Spleen (tissue), 11 donors: ENCODE measurements at regions not wholly inside any gene's neighbourhood (a gene's known extent, or its start where the extent isn't known, plus 50 kb on each side); places are given as distances from the start of the nearest gene placed in this dataset.
A peak's percentile ranks its signal among the peaks of the same experiment; 100 is the strongest.
"Not testable (repeated sequence)": the region's sequence is repeated elsewhere in the genome, so short reads cannot be mapped to it uniquely, and the experiment has no call there.

Source experiments
- DNase-seq: peaks from one replicate; pipeline ENCODE4 v3.0.0-alpha.2; 2020
- H3K27ac ChIP-seq, 8 donors: fragments of 200-600 bp; sonication (generic) in 7 of 8; 1 replicate in 4 of 8; 2 replicates in 4 of 8; pipeline versions ENCODE4 v1.5.0 to v1.8.0; 2016 to 2021; ENCODE audit warnings: inconsistent platforms in 4 of 8, mild to moderate bottlenecking in 4 of 8, moderate library complexity in 1 of 8
- H3K27me3 ChIP-seq, 7 donors: fragments of 200-600 bp; sonication (generic) in 6 of 7; replicated peaks in 1 of 7; 1 replicate in 4 of 7; 2 replicates in 3 of 7; pipeline versions ENCODE4 v1.5.0 to v1.8.0; 2016 to 2021; ENCODE audit warnings: inconsistent platforms in 3 of 7, mild to moderate bottlenecking in 1 of 7
- H3K36me3 ChIP-seq, 6 donors: fragments of 200-600 bp; sonication (generic) in 5 of 6; 1 replicate in 4 of 6; 2 replicates in 2 of 6; pipeline versions ENCODE4 v1.5.0 to v1.8.0; 2016 to 2021; ENCODE audit warnings: inconsistent platforms in 2 of 6
- H3K4me1 ChIP-seq, 6 donors: fragments of 200-600 bp; sonication (generic) in 5 of 6; 1 replicate in 3 of 6; 2 replicates in 3 of 6; pipeline versions ENCODE4 v1.5.0 to v1.8.0; 2016 to 2021; ENCODE audit warnings: inconsistent platforms in 3 of 6
- H3K4me3 ChIP-seq, 8 donors: fragments of 200-600 bp; sonication (generic) in 7 of 8; 1 replicate in 4 of 8; 2 replicates in 4 of 8; pipeline versions ENCODE4 v1.5.0 to v1.8.0; 2016 to 2021; ENCODE audit warnings: inconsistent platforms in 4 of 8, mild to moderate bottlenecking in 4 of 8, moderate library complexity in 2 of 8
- H3K9me3 ChIP-seq, 8 donors: fragments of 200-600 bp; sonication (generic) in 7 of 8; 1 replicate in 4 of 8; 2 replicates in 4 of 8; pipeline versions ENCODE4 v1.5.0 to v1.8.0; 2016 to 2021; ENCODE audit warnings: inconsistent platforms in 4 of 8
- POLR2A ChIP-seq, 3 donors: fragments of 450-650 bp; IDR thresholded peaks; one replicate each; pipeline ENCODE4 v1.5.1; 2017; ENCODE audit warnings: antibody characterized with exemption in 3 of 3, mild to moderate bottlenecking in 1 of 3
- POLR2AphosphoS5 ChIP-seq, 3 donors: sonication (generic); formaldehyde crosslinking; IDR thresholded peaks; one replicate each; pipeline ENCODE4 v1.5.1; 2017; ENCODE audit warnings: antibody characterized with exemption in 3 of 3
- WGBS, 5 donors: extraction: QIAGEN DNeasy Blood & Tissue Kit in 3 of 5; methylation state at CpG; one replicate each; pipeline versions ENCODE4 v1.1.5 to v1.1.7; 2013 to 2018; 5-methylcytosine and 5-hydroxymethylcytosine counted together
- intact Hi-C: fragments of 100-400 bp; cut with DNase I; formaldehyde crosslinking; loops from one replicate; pipeline ENCODE4 v1.15.0; 2023; ENCODE audit warnings: low total_unique reads
- TF ChIP-seq, protein P1 (sequence below), 11 experiments: fragments of 200-600 bp in 7 of 11; fragments of 450-650 bp in 4 of 11; sonication (generic) in 4 of 11; IDR thresholded peaks in 8 of 11; conservative IDR thresholded peaks in 3 of 11; 1 replicate in 7 of 11; 2 replicates in 4 of 11; pipeline versions ENCODE4 v1.4.0 to v1.8.0; 2016 to 2021; ENCODE audit warnings: antibody characterized with exemption in 11 of 11, inconsistent platforms in 4 of 11, mild to moderate bottlenecking in 1 of 11
- donor health status: healthy with polysubstance abuse.
- donor health status: DM: no; HTN: no; CAD: no; lungs with moderate emphysema.
- donor health status: DM: no; HTN: no; CAD: no.
- donor health status: Bipolar disorder and iron deficiency.
- donor health status: healthy.
- donor health status: DM: no; HTN: no; CAD: no.
- donor health status: DM: yes; HTN: yes; CAD: no.

DNA sequence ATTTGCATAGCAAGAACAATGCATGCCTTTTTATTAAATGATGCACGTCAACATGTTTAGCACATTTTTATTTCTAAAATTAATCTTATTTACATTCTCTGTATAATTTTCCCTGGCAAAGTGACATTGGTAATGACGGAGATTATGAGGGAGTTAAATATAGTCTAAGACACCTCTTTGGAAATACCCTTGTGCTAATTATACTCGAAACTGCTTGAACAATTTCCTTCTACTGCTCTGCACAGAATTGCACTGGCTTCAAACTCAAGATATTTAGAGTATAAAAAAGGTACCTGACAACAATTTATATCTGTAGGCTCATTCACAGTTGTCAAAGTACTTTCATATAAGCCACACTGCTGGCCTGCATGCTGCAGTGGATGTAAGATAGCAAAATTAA lies 602.7 kb downstream of the NXPH1 start:
- TF ChIP-seq, protein P1, sequence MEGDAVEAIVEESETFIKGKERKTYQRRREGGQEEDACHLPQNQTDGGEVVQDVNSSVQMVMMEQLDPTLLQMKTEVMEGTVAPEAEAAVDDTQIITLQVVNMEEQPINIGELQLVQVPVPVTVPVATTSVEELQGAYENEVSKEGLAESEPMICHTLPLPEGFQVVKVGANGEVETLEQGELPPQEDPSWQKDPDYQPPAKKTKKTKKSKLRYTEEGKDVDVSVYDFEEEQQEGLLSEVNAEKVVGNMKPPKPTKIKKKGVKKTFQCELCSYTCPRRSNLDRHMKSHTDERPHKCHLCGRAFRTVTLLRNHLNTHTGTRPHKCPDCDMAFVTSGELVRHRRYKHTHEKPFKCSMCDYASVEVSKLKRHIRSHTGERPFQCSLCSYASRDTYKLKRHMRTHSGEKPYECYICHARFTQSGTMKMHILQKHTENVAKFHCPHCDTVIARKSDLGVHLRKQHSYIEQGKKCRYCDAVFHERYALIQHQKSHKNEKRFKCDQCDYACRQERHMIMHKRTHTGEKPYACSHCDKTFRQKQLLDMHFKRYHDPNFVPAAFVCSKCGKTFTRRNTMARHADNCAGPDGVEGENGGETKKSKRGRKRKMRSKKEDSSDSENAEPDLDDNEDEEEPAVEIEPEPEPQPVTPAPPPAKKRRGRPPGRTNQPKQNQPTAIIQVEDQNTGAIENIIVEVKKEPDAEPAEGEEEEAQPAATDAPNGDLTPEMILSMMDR (IDR thresholded peaks at IDR 0.05 in 8 of 11, conservative IDR thresholded peaks at IDR 0.05 in 3 of 11): no peak
- TF ChIP-seq POLR2A (IDR thresholded peaks at IDR 0.05): no peak
- no peak for TF ChIP-seq POLR2AphosphoS5 (IDR thresholded peaks at IDR 0.05)
- Histone ChIP-seq H3K27ac (no peak overlapping the region), H3K36me3 (no peaks in the 10 kb centered on the region), H3K9me3 (peaks cover 0 to 16% (median 0%) of the 10 kb centered on the region in 8 donors), H3K4me3 (no peak overlapping the region), H3K4me1 (no peaks in the 10 kb centered on the region), H3K27me3 (no peaks in the 10 kb centered on the region)
- intact Hi-C loops: no loop called here
- 69 to 83% (median 73%) methylated on average over 3 of the region's 3 CpGs for WGBS, 5 donors
- DNase-seq: no peak

DNA sequence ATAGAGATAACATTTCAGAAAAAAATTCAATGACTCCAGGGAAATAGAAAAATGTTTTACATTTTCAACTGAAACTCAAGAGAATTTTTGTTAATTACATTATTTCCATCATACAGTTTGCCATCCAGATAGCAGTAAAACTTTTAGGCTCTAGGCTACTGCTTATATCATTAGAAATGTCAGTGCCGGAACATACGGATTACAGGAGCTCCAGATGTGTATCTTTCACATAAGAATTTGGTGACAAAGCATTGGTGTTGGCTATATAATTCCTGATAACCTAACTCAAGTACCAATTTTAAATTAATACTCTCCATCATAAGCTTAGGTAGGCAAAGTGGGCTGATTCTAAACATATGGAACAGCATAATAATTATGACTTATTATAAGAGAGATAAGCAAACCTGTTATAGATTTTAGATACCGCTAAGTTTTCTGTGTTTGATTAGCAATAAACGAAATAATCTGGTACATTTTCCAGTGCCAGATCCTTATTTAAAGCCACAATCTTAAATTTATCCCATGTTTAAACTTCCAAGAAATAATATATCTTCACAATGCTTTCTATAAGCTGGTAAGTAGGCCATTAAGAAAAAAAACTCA lies 637.9 kb downstream of the NXPH1 start:
- no peaks in the 10 kb centered on the region for H3K27me3 ChIP-seq
- TF ChIP-seq POLR2A (IDR thresholded peaks at IDR 0.05) (no peak), POLR2AphosphoS5 (IDR thresholded peaks at IDR 0.05) (no peak)
- TF ChIP-seq, protein P1 (IDR thresholded peaks at IDR 0.05 in 8 of 11, conservative IDR thresholded peaks at IDR 0.05 in 3 of 11): no peak
- intact Hi-C loops: no loop called here
- H3K9me3 ChIP-seq: peaks cover 0 to 28% (median 13%) of the 10 kb centered on the region in 8 donors
- H3K4me3 ChIP-seq: no peak overlapping the region
- H3K27ac ChIP-seq: no peak overlapping the region
- no peaks in the 10 kb centered on the region for H3K36me3 ChIP-seq
- H3K4me1 ChIP-seq: no peaks in the 10 kb centered on the region
- no peak for DNase-seq
- WGBS, 5 donors: 69 to 90% (median 82%) methylated on average over 4 of the region's 4 CpGs

DNA sequence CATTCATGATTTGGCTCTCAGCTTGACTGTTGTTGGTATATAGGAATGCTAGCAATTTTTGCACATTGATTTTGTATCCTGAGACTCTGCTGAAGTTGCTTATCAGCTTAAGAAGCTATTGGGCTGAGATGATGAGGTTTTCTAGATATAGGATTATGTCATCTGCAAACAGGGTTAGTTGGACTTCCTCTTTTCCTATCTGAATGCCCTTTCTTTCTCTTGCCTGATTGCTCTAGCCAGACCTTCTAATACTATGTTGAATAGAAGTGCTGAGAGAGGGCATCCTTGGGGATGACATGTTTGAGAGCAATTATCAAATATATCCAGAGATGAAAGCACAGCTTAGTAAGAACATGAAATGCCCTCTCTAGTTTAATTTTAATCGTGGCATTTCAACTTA lies 642.4 kb downstream of the NXPH1 start:
- H3K36me3 ChIP-seq, H3K4me3 ChIP-seq, H3K4me1 ChIP-seq, intact Hi-C loops, H3K27ac ChIP-seq, H3K27me3 ChIP-seq, DNase-seq: not testable (repeated sequence)
- WGBS, 5 donors: 49 to 75% (median 67%) methylated on average over 1 of the region's 1 CpG
- peaks cover 0 to 16% (median 10%) of the 10 kb centered on the region in 8 donors for H3K9me3 ChIP-seq

DNA sequence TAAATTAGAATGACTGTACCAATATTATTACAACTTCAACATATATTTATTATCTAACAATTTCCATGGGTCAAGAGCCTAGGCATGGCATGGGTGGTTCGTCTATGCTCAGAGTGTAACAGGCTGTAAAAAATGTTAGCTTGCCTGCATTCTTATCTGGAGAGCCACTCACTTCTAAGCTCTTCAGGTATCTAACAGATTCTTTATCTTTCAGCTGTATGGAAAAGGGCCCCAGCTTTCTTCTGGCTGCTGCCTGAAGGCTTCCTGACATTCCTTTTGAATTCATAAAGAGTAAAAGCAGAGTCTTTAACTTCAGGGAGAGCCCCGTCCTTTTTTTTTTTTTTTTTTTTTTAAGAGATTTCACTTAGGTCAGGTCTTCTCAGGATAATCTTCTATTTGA lies 648.8 kb downstream of the NXPH1 start:
- H3K36me3 ChIP-seq: no peaks in the 10 kb centered on the region
- peaks cover 0 to 24% (median 9%) of the 10 kb centered on the region in 8 donors for H3K9me3 ChIP-seq
- no peaks in the 10 kb centered on the region for H3K27me3 ChIP-seq
- H3K4me3 ChIP-seq: no peak overlapping the region
- no peak for TF ChIP-seq POLR2A (IDR thresholded peaks at IDR 0.05)
- TF ChIP-seq POLR2AphosphoS5 (IDR thresholded peaks at IDR 0.05): no peak
- TF ChIP-seq, protein P1 (IDR thresholded peaks at IDR 0.05 in 8 of 11, conservative IDR thresholded peaks at IDR 0.05 in 3 of 11): no peak
- intact Hi-C loops: no loop called here
- H3K27ac ChIP-seq: no peak overlapping the region
- DNase-seq: no peak
- 59 to 80% (median 62%) methylated on average over 2 of the region's 2 CpGs for WGBS, 5 donors
- H3K4me1 ChIP-seq: no peaks in the 10 kb centered on the region

DNA sequence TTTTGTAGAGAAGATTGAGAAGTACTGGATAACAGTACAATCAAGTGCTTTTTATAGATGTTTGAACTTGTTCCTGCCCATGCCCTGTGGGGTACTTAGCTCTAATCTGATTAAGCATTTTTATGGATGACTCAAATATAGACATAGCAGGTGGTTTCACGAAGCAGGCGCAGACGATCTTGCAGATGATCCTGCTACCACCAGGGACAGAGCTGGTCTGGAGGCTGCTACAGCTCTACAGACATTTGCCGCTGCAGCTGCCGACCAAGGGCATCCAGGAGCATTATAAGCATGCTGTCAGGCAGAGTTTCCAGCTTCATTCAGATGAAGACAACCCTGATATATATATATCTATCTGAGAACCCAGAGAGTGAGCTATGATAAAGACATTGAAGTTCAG lies 650.4 kb downstream of the NXPH1 start:
- Histone ChIP-seq H3K36me3 (no peaks in the 10 kb centered on the region), H3K9me3 (peaks cover 0 to 28% (median 9%) of the 10 kb centered on the region in 8 donors), H3K27me3 (no peaks in the 10 kb centered on the region), H3K4me3 (no peak overlapping the region), H3K4me1 (no peaks in the 10 kb centered on the region), H3K27ac (no peak overlapping the region)
- TF ChIP-seq POLR2A (IDR thresholded peaks at IDR 0.05) (no peak), POLR2AphosphoS5 (IDR thresholded peaks at IDR 0.05) (no peak)
- TF ChIP-seq, protein P1 (IDR thresholded peaks at IDR 0.05 in 8 of 11, conservative IDR thresholded peaks at IDR 0.05 in 3 of 11): no peak
- intact Hi-C loops: no loop called here
- DNase-seq: peak; percentile 33
- 74 to 89% (median 87%) methylated on average over 3 to 5 of the region's 5 CpGs for WGBS, 5 donors
